NT2/D1 (cell line): ENCODE measurements at regions not wholly inside any gene's neighbourhood (a gene's known extent, or its start where the extent isn't known, plus 50 kb on each side); places are given as distances from the start of the nearest gene placed in this dataset.

ENCODE experiments used
- SUZ12 ChIP-seq: IDR thresholded peaks from 2 replicates; pipeline ENCODE4 v1.6.1; 2011; ENCODE audit not compliant: insufficient read length, insufficient read depth; ENCODE audit errors: extremely low read depth
- YY1 ChIP-seq: IDR thresholded peaks from 2 replicates; pipeline ENCODE4 v1.6.1; 2011; ENCODE audit not compliant: insufficient read length, insufficient read depth
- ZNF274 ChIP-seq: IDR thresholded peaks from 2 replicates; pipeline ENCODE4 v1.6.1; 2011; ENCODE audit warnings: mild to moderate bottlenecking, low read depth, low read length

DNA sequence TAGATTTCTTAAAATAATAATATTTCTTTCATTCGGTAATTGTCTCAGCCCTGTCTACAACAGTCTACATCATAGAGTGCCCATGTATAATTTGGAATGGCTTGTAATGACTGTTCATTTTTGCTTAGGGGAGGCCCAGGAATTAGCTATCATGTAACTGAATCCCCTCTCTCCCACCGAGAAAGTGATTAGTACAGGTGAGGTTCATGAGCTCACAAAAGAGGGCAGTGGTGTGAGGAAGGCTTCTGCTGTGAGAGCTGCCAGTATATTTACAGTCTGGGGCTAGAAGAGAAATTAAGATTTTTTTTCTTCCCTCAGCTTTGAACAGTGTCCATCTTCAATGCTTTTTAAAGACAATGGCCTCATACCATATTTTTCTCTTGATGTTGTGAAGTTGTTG lies 340.7 kb downstream of the ADGRL2 start:
- TF ChIP-seq YY1 (no peak), SUZ12 (no peak), ZNF274 (no peak)
